ENCODE measurements at regions not wholly inside any gene's neighbourhood (a gene's known extent, or its start where the extent isn't known, plus 50 kb on each side); places are given as distances from the start of the nearest gene placed in this dataset.

DNA sequence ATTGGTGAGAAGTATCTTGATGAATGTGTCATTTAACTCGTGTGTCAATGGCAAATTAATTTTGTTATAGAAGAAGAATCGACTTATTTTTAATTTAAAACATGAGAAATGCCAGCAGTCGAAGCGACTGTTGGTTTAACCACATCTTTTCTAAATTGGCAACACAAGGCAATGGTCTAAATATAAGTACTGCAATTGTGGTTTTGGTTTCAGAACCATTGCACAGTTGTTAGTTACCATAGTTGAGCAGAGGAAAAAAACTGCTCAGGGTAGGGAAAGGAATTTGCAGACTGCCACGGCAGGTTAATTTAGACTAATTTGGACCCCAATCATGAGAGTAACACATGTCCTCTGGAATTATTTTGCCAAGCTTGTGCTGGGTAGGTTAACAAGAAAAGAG is 185.6 kb upstream of the RUNX1 start:
- DNase-seq, result no peak

DNA sequence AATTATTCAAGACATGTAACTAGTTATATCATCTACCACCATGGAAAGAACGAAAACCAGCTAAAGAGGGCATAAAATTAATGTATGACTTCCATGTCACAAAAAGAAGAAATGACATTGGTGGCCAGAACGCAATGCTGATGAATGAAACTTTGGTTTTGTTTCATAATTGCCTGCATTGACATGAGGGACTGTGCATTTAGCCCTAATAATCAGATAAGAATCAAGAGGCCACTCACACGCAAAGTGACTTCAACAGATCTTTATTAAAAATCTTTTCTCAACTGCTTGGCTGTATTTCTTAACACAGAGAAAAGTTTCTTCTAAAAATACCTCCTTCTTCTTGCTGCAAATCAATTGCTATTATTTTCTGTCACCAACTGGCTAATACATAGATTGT is 184.7 kb upstream of the RUNX1 start:
- DNase-seq, result no peak

DNA sequence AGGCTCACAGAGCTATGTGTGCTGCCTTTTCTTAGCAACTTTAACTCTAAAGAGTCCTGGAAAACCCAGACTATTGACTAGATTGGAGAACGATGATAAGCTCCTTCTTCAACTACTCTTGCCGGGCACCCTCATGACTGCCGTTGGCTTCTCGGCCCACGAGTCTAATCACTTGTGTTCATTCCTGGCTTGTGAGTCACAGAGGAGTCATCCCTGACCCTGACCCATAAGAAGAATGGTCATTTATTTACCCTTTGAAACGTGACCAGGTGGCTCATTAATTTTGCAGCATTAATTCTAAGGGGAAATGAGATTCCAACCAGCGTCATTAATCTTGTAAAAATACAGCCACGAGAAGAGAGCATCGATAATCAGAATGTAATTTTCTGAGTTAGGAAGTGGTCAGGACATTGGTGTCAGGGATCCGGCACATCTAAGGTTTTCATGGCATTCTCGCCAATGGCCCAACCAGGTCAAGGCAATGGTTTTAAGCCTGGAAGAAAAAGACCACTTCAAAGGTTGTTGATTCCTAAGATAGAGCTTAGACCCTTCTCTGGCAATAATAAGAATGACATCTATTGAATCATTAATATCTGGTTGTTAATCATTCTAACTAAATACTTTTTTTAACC is 183.6 kb upstream of the RUNX1 start:
- no peak for DNase-seq

DNA sequence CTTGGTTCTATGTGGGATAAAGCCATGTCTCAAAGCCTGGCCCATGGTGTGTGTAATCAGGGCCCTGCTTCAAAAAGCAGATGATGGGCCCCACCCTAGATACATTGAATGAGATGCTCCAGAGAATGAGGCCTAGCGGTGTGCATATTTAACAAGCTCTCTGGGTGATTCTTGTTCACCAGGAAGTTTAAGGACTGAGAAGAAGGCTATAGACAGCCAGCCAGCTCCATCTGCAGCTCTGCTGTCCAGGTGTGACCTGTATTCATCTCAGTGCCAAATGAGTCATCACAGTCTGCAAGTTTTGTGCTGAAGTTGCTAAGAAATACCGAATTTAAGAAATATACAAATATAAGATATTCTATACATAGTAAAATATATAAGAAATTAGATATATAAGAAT is 182.0 kb upstream of the RUNX1 start:
- DNase-seq, result no peak

DNA sequence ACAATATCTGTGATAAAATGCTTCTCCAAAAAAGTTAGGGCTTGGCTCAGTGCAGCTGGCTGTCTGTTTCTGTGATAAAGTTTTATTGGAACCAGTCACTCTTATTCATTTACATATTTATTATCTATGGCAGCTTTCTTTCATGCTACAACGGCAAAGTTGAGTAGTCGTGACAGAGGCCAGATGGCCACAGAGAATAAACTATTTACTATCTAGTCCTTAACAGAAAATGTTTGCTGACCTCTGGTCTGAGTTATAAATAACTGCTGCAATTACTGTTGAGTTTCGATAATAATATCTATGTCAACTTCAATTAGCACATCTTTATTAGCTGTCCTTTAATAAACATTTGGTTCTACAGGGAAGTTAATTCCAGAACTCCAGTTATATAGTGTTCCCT is 180.2 kb upstream of the RUNX1 start:
- no peak for DNase-seq

DNA sequence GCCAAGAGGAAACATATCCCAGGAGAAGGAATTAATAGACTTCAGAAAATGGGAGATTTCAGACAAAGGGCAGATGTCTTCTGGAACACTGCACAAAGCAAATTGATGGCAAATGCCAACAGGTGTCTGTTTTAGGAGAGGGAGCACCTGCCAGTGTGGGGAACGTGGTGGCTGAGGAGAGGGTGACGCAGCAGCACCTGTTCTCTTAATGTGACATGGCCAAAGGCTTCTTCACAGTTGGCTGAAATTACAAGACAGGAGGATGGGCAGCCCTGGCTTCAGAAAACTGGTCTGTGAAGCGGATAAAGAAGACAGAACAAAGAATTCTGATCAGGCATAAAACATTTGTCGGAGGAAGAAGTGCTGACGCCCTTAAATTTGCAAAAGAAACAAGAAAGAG is 178.7 kb upstream of the RUNX1 start:
- DNase-seq, result no peak

DNA sequence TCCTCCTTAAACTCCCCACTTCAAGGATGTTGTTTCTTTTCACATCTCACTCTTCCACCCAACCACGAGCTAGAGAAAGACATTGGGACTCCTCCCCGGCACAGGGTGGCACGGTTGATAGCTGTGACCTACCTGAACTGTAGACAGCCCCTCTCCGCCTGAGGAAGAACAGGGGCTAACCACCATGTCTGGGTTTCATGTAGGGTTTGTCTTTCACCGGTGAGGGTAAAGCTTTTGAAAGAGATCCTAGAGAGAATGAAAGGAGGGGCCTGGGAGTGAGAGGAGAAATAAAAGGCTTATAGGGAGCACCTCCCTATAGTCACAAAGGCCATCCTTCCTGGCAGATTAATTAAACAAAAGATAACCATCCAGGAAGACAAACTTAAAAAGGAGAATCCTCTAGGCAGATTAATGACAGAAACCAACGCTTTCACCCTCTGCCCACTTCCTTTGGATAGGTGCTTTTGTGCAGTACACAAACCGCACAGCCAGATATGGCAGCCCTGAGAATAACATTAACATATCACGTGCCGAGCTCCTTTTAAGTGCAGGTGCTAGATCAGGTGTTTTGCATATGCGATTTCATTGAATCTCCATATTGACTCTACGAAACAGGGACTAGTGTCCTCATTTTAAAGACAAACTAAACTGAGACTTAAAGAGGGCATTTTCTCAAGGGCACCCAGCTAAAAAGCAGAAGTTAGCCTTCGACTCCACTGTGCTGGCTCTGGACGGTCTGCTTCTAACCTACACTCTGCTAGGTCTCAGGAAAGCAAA is 178.1 kb upstream of the RUNX1 start:
- peak; percentile 33 to 54 for DNase-seq

DNA sequence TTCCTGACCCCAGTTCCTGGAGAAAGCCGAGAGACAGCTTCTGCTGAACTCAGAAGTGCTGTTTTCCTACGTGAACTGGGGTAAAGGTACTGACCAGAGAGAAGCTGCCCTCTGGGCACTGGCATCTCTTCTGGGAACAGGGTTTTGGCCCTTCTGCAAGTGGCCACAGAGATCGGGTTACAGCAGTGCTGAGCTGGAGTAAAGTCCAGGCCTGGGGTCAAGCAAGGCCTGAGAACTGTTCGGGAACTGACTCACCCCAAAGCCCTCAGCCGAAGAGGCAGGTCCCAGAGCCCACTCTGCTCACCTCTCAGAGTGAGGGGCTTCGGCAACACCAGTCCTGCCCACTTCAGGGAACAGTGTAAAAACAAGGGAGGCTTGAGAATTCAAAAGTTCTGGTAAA is 177.2 kb upstream of the RUNX1 start:
- DNase-seq, result no peak

DNA sequence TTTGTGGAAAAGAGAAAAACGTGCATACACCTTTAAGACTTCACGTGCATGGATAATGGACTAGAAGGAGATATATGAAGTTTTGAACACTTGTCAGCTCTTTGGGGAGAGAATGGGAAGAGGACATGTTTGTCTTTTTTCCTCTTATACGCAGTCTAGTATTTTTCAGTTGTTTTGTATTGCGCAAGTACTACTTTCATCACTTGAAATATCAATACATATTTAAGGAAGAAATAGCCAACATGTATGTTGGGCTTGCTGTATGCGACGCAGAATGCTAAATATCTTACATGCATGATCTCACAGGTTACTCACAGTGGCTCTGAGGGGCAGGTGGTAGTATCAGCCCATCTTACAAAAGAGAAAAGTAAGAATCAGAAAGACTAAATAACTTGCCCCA is 176.5 kb upstream of the RUNX1 start:
- no peak for DNase-seq

DNA sequence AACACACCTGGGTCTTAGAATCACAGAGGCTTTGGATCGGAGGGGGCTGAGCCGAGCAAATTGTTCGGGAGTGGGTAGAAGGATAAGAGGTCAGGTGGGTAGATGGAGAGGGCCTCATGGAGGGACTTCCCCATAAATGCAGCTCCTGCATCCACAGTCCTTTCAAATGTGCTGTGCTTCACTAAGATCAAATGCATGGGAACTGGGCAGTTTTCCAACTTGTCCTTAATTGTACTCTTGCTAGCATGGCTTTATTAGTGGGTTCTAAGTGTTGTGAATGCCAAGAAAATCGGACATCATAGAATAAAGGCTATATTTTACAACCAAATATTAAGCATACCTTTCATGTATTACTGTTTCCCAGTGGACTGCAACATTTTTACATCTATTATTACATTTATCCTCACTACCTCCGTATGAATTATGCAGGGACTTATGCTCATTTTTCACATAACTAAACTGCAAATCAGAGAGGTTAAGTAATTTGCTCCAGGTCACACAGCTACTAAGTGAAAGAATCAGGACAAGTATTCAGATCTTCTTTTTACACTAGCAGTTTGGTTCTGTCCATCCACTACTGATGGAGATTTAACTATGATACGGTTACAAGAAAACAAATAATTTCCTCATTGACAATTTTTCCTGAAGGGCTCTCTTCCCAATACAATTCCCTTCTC is 174.5 kb upstream of the RUNX1 start:
- no peak for DNase-seq

DNA sequence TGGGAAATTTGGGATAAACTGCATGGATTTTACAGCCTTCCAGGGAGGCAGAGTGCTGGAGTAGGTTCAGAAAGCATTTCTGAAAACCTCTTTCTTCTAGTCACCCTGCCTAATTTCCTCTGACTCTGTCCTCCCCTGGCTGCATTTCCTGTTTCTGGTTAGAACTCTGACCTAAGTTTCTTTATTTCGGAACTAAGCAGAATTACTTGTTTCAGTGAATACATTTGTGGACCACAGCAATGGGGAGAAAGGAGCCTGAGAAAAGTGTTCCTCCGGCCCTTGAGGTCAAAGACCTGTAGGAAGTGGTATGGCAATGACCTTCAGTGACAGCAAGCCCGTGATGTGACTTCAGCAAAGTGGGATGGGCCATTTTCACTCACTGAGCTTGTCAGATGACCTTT is 173.4 kb upstream of the RUNX1 start:
- DNase-seq, result peak; percentile 51 to 64

DNA sequence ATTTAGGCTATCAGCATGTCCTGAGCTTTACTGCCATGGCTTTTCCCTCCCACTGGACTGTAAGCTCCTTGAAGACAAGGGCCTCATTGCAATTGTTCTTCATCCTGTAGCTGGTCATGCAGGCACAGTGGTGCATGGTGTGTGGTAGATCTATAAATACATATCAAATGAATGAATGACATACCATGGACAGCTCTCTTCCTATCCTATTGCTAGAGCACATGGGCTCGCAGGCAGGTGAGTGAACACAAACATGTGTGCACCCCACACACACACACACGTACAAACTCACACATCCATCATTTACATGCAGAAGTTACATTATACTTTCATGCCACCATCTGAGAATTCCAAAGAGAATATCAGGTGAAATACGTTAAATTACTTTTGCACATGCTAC is 172.9 kb upstream of the RUNX1 start:
- DNase-seq, result no peak

DNA sequence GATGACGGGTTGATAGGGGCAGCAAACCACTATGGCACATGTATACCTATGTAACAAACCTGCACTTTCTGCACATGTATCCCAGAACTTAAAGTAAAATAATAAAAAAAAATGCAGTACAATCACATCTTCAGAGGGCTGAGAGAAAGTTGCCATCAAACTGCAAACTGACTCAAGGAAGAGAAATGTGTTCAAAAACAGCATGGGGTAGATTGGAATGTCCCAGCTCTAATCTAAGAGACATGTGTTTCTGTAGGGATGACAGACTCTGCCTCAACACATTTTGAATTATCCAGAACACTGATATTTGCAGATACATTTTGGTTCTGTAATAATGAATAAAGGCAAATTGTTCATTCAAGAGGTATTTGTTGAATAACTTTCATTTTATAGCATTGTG is 171.2 kb upstream of the RUNX1 start:
- DNase-seq, result no peak

DNA sequence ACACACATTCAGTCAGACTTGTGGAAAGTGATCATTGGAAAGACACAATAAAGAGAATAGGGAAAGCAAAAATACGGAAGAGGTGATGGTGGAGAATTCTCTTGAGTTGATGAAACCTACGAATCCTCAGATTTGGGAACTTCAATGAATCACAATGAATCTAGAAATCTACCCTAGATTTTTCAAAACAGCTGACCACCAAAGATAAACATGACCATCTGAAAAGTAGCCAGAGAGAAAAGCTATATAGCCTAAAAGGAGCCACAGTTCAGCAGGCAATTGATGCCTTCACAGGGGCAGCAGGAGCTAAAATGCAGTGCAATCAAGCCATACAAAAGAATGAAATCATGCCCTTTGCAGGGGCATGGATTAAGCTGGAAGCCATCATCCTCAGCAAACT is 170.6 kb upstream of the RUNX1 start:
- DNase-seq, result no peak

DNA sequence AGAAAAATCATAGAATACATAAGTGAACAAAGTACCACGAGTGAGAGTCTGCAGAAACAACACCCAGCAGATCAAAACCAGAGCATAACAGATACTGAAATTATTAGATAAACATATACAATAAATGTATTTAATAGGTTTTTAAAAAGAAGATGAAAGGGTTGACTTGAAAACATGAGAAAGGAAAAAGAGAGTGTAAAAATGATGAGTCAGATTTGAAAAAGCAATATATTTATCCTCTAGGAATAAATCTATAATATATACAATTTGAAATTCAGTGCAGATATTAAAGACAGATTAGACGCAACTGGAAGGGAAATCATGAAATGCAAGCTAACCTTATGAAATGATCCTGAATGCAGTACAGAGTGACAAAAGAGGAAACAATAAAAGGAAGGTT is 170.2 kb upstream of the RUNX1 start:
- no peak for DNase-seq

DNA sequence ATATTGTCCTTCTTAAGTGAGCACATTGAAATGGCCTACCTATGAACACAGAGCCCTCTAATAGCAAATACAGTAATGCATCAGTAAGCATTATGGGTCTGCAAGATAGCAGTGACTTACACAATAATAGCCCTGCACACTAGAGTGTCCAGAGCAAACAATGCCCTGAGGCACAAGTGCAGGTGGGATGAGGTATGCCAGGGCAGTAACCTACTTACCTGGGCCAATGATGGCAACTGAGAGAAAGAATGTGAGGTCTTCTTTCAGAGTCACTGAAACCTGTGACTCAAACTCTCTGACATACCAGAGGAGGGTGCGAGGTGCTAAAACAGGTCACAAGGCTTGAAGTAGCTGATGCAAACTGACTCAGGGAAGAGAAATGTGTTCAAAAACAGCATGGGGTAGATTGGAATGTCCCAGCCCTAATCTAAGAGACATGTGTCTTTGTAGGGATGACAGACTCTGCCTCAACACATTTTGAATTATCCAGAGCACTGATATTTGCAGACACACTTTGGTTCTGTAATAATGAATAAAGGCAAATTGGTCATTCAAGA is 168.5 kb upstream of the RUNX1 start:
- DNase-seq, result peak in 1 of 2 experiments; percentile 37

DNA sequence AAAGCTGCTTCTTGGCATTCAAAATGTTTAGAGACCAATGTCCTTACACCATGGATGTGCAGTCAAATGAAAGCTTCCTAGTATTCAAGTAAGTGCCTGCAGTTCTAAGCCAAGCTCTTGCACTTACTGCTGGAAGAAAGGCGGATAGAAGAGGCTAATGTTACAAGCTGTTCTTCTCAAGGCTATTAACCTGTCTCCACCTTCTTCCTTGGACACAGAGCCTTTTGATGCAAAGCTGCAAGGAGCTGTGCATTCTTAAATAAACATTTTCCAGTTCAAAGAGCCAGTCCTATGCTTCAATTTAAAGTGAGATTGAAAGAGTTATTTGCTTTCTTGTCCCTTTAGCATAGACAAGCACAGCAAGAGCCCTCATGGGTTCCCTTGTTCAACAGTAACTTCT is 167.9 kb upstream of the RUNX1 start:
- DNase-seq, result no peak

DNA sequence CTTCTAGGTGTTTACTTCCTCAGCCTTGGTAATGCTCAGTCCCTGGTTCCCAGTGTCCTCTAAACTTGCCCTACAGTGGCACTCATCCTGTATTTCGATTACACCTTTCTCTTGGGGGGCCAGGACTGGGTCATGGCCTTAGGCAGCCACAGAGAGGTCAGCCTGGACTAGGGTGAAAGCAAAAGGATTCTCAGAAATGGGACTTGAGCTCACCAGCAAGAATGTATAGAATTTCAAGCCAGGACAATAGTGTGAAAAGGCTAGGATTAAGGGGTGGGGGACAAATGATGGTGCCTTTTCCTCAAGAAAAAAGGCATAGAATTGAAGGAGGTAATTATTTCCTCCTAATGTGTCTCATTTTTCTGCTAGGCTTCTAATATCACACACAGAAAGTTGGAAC is 166.8 kb upstream of the RUNX1 start:
- no peak for DNase-seq

DNA sequence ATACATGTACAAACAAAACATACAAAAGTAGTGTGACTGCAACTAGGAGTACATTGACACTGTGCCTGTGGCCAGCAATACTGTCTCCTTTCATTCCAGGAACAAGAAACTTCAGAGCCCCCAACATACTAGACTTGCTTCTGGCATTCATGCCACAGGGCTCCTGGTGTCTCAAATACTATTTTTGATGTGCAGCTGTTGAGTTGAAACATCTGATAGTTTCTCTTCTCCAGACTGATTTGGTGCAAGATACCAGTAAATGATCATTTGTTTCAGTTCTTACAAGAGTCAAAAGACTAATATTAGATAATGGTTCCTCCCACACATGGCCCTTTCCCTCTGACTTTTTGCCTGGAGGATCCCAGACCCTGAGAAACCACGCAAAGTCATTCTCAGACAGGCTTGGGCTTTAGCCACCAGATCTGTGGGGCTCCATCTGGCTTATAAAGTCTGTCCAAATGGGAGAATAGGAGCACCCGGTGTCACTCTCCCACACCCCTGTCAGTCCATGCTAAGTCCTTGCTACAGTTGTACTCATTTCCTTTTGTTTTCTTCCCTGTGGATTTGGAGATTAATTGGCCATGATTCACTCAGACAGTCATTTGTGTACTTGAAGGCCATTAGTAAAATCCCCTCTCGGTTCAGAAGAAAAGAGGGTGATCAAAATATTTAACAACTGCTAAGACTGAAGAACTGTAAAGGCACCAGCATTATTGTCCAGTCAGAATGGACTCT is 163.5 kb upstream of the RUNX1 start:
- DNase-seq, result no peak

DNA sequence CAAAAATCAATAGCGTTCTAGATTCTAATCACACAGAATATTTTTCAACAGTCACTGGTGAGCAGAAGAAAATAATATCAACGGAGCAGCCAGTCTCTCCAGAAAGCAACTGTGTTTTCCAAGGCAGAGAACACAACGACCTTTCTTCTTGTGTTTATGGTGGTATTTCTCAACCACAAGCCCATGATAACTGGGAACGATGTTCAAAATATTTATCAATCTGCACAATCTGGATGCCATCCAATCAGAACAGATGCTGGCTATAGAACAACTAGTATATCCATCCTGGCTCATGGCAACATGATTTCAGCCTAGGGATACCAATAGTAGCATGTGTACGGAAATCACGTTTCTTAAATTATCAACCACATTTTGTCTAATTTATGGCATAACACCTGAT is 162.7 kb upstream of the RUNX1 start:
- DNase-seq, result no peak

DNA sequence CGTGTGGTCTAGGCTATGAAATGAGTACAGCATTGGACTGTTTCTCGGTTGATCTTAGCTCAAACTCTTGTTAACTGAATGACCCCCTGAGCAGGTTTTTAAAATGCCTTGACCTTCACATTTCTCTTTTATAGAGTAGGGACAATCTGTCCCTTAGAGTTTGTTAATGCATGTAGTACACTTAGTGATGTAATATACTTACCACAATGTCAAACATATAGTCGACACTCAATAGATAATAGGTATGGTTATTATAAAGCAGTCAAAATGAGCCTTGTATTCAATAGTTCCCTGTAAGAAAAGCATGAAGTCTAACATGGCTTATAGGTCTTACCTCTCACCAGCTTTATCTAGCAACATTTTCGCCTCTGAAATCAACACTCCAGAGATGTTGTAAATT is 161.0 kb upstream of the RUNX1 start:
- DNase-seq, result no peak

DNA sequence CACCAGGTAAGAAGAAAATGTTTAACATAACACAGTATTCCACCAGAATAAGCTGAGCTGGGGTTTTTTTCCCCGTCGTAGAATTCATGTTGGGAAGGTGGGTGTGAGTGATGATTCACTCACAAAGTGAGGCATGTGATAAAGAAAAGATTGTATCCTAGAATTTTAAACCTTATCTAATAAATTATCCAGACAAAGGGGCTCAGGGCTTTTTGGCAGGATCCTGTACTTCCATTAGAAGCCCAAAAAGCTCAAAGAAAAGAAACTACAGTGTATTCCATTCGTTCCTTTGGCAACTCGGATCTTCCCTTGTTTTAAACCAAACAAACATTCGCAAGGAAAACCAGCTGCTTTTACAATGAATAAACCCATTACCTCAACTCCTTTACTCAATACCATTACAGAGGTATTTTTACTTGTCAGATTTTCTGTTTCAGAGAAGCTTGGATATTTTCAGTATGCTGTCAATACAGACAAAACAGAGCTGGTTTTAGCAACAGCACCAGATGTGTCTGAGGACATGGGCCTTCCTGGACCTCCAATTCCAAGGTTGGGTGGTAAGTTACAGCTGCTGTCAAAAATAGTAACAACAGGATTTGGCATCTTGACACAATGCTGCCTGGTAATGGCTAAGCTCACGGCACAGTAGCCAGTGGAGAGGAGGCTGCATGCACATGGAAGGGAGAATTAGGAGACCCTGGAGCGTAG is 159.9 kb upstream of the RUNX1 start:
- DNase-seq, result no peak

DNA sequence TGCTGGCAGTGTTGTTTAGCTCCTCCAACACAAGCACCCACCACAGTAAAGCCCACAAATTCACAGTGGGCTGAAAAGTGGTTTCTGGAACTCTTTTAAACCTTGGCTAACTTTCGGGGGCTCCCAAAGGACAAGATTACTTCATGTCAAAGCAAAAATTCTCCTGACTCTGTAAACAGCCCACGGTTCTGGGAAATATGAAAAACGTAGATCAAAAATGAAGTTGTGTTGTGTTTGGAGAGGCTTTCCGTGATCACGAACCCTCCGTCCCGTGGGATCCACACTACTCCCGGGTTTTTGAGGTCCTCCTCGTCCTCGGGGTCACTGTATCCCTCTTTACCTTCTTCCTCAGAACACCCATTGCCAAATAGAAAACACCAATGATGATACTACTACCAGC is 159.0 kb upstream of the RUNX1 start:
- DNase-seq, result no peak

All from activated CD4-positive, alpha-beta T cell treated with anti-CD3 and anti-CD28 coated beads, Interleukin-2, amount 50 U/mL, for 48 hours (primary cell).